HUDEP-2 (cell line): ENCODE measurements at regions not wholly inside any gene's neighbourhood (a gene's known extent, or its start where the extent isn't known, plus 50 kb on each side); places are given as distances from the start of the nearest gene placed in this dataset.

Experiments
- DNase-seq, 76 experiments: peaks; one replicate each; lab custom pipeline; 2025; ENCODE audit not compliant: unreplicated experiment in 76 of 76; lab: John Stamatoyannopoulos, UW

DNA sequence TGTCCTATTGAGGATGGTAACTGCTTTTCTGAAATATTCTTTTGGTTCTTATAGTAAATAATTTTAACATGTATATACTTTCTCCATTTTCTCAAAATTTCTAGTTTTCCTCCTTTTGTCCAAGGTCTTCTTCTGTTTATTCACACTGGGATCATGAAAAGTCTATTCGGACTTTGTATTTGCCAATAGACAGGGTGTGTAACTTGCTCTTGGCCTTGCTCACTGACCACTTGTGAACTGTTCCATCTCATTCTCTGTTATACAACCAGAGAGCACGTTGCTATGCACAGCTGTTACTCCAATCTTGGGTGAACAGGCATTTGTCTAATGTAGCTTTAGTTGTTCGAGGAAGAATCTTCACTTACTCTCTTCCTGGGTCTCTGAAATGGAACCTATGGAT is 388.9 kb downstream of the SH3GL2 start:
- no peak for DNase-seq

- no peak for DNase-seq
Measured at GRCh38 chr9:17969232-17969631, 390.4 kb downstream of the SH3GL2 start.

DNA sequence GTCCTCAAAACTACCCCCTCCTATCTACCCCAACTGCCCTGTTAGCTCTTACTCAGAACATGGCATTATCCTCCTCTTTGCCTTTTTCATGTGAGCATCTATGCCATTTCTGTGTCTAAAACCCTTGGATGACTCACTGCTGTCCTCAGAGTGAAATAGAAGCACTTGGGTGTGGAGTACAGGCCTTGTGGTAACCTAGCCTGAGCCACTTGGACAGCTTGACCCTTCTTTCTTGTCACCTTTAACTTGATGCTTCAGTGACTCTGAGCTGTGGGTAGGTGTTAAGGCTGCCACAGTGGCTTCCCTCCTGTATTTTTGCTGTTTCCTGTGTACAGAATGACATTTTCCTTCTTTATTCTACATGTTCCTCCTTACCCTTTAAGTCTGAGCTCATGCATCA is 391.4 kb downstream of the SH3GL2 start:
- no peak for DNase-seq

DNA sequence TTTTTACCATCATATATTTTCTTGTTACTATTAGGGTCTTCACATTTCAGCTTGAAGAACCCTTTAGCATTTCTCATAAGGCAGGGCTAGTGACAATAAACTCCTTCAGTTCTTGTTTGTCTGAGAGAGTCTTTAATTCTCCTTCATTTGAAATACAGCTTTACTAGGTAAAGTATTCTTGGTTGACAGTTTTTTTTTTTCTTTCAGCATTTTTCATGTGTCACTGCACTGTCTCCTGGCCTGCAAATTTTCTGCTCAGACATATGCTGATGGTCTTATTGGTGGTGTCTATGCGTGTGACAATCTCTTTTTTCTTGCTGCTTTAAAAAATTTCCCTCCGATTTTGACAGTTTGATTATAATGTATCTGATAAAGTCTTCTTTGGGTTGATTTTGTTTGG is 399.9 kb downstream of the SH3GL2 start:
- no peak for DNase-seq

DNA sequence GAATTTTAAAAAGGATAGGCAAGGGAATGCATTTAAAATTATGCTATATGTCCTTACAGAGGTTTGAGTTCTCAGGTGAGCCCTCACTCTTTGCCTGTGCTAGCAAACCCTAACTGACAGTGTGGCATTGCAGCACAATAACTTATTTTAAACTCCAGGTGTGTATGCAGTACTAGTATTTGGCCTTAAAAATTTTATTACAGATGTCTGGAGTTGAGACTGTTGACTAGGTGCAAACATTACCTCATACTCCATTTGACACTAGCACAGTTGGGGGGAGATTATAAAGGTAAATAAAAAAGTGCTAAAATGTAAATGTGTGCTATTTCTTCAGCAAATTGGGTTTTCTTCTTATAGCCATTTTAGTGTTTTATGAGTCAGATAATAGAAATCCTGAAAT is 407.7 kb downstream of the SH3GL2 start:
- no peak for DNase-seq

GRCh38 chr9:17987189-17987588 is 408.3 kb downstream of the SH3GL2 start:
- no peak for DNase-seq

GRCh38 chr9:17988489-17988888 is 409.6 kb downstream of the SH3GL2 start:
- no peak for DNase-seq

GRCh38 chr9:17990602-17991001 is 411.7 kb downstream of the SH3GL2 start:
- no peak for DNase-seq

GRCh38 chr9:17993024-17993423 is 414.2 kb downstream of the SH3GL2 start:
- DNase-seq = no peak

DNA sequence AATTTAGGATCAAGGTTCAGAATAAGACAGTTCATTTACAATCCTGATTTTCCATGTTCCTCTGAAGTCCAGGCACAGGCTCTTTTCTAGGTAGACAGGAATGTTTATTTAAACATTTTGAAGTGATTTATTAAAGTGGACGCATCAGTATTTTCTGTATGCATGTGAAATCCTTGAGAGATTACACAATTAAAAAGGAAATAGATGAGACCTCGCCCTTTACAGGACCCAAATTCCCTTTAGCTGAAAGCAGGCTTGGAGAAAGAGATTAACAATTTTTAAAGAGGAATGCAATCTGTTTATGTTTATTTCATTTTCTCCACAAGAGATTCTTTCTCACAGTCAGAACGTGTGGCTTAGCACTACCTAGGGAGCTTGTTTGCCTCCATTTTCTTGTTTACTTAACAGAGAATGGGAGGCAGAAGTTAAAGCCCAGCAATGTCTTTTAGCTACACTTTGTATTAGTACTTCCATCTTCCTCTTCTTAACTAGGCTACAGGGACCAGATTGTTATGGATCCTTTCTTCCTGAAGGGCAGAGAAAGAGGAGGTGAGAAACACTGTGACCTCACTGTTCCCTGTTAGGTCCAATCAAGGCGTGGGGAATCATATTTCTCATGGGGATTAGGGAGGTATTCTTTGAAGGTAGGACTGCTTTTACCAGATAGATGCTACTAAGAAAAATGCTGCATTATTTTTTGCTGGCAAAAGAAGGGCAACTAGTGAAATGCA is 416.0 kb downstream of the SH3GL2 start:
- no peak for DNase-seq

GRCh38 chr9:17996728-17997127 is 417.9 kb downstream of the SH3GL2 start:
- no peak for DNase-seq

DNA sequence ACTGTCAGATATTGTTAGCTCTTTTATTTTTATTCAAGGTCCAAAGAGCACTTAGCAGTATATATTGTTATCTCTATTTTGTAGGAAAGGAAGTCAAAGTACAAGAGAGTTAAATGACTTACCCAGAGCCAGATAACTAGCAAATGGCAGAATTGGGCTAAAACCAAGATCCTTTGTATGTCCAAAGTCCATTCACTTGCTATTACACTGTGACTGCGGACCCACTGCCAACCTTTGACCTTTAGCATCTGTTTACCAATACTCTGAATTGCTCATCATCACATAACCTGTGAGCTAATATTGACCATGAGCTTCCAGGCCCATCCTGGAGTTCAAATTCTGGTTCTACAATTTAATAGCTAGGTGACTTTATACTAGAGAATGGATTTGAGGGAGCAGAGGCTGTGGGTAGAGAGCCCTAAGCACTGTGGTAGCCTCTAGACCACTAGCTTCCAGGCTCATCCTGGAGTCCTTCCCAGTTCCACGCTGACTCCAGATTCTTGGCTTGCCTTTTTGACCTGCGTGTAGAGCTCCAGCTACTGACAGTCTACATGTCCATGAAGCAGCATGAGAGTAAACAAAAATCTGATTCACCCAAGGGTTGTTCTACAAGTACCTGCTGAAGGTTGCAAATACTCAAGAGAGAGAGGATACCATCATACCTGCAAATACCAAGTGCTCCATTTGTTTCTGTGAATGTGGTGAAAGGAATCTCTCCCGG is 424.0 kb downstream of the SH3GL2 start:
- DNase-seq = no peak

DNA sequence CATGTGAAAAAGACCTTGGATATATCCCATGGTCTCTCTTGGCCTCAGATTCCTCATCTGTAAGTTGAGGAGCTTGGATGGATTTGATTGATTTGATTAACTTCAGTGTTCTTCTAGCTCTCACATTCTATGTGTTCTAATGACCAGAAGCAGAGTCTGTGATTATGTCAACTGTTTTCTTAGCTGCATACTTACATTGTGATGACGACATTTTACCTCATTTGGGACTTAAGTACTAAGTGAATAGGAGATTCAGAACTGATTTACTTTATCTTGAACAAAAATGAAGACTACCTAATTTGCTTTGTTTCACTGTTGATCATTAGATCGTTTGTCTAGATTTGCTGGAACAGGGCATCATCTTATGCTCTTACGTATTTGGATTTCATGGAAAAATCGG is 427.7 kb downstream of the SH3GL2 start:
- DNase-seq = no peak

DNA sequence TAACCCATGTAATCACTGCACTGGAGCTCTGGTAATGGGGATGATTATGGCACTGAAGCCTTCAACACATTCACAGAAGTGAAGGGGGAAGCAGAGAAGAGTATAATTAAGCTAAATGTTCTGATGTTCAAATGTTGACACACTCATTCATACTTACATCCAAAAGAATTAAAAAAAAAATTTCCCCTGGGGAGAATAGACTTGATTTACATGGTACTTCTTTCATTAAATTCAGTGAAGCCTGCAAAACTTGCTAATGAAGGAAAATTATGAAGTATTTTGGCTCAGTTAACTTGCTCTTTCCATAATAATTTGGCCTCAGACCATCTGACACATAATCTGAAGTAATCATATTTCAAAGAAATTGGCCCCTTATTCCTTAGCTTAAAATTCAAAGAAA is 428.8 kb downstream of the SH3GL2 start:
- DNase-seq = no peak

GRCh38 chr9:18009902-18010301 is 431.0 kb downstream of the SH3GL2 start:
- no peak for DNase-seq

- DNase-seq = no peak
Measured at GRCh38 chr9:18010492-18010891, 431.6 kb downstream of the SH3GL2 start.

GRCh38 chr9:18012170-18012569 is 433.3 kb downstream of the SH3GL2 start:
- no peak for DNase-seq

DNA sequence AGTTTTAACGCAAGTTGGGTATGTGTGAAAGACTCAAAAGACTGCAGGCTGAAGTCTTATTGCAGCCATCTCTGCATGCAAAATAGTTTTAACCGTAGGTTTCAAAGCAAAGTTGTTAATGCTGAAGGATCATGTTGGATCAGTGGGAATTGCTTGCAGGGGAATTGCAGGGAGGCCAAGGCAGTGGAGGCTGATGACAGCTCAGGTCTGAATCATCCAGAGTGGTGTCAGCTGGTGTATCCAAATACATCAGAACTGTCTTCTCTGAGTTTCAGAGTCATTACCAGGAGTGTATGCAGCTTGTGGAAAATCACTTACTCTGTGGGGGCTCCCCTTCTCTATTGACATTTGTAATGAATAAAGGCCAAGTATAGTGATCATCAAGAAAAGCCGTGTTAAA is 435.7 kb downstream of the SH3GL2 start:
- no peak for DNase-seq

- no peak for DNase-seq
Measured at GRCh38 chr9:18015116-18015515, 436.2 kb downstream of the SH3GL2 start.

DNA sequence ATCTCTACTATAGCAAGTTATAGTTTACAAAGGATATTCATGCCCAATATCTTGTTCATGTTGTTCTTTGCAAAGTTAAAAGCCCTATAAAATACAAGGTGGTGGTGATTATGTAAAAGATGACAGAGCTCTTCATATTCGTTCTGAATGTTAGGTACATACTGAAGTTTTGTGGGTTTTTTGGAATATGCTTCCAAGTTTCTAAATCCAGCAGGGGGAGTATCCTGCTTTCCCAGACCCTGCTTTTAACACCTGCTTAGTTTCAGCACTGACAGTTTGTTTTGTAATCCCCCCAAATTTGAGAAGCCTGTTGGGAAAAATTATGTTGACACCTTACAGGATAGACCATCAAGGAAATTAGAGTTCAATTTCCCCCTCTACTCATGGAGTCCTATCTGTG is 438.3 kb downstream of the SH3GL2 start:
- DNase-seq = no peak

GRCh38 chr9:18018221-18018620 is 439.4 kb downstream of the SH3GL2 start:
- no peak for DNase-seq

DNA sequence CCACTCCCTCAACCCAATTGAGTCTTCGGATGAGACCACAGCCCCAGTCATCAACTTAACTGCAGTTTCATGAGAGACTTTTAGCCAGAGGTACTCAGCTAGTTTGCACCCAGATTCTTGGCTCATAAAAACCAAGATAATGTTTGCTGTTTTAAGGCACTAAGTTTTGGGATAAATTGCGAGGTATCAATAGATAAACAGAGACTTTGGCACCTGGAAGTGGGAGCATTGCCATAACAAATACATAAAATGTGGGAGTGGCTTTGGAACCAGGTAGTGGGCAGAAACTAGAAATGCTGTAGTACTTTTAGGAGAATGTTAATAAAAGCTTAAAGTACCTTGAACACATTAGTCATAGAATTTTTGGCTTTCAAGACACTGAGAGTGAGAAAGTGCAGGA is 439.8 kb downstream of the SH3GL2 start:
- no peak for DNase-seq
